ENCODE measurements at regions not wholly inside any gene's neighbourhood (a gene's known extent, or its start where the extent isn't known, plus 50 kb on each side); places are given as distances from the start of the nearest gene placed in this dataset.
"Not testable (repeated sequence)": the region's sequence is repeated elsewhere in the genome, so short reads cannot be mapped to it uniquely, and the experiment has no call there.

DNA sequence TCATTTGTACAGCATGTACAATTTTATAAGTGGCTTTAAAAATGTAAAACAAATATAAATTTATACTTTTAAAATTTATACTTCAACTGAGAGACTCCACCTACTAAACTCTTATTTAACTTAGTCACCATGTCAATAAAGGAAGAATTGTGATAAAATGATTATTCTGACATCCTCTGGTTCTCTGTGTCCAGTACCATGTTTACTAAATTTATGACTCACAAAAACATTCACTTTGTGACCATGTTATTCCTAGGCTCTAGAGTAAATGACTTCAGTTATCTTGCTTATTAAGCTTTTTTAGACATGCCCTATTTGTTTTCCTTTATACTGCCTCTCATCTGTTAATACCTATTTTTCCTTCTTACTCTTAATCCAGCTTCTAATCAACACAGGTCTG is 959.6 kb upstream of the SLC39A10 start:
- DNase-seq (ENCODE audit: low read depth in 2 of 2): no peak

DNA sequence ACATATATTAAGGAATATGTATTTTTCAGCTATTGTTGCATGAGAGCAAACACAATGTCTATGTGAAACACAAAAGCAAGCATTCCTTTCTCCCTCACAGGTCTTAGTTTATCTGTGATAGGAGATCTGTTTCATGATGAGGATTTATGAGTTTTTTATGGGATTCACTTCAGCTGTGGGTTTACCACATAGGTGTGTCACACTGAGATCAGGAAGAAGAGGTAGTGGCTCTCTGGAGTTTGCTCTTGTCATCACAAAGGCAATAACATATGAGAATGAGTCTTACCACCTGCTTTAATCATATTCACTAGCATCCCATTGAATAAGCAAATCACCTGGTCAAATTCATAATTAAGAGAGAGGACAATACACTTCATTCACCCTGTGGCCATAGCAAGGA is 960.3 kb upstream of the SLC39A10 start:
- no peak for DNase-seq (ENCODE audit: low read depth in 2 of 2)

- DNase-seq (ENCODE audit: low read depth in 2 of 2): no peak
These were observed 970.5 kb upstream of the SLC39A10 start for GRCh38 chr2:194686569-194686968.

DNA sequence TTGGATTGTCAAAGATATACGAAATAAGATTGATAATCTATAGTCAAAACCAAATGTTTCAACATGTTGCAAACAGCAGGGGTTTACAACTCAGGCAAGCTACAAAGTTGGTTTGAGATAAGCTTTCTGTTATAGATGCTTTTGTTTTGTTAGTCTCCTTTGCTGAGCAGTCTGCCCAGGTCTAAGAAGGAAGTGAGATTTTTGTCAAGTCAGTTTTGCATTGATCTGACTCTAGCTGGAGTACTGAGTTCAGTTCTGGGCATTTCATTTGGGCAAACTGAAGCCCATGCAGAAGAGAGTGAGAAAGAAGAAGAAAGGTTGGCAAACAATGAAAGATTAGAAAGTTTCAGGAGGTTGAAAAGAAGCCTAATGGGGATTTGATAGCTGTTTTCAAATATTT is 983.0 kb upstream of the SLC39A10 start:
- DNase-seq (ENCODE audit: low read depth in 2 of 2): no peak

DNA sequence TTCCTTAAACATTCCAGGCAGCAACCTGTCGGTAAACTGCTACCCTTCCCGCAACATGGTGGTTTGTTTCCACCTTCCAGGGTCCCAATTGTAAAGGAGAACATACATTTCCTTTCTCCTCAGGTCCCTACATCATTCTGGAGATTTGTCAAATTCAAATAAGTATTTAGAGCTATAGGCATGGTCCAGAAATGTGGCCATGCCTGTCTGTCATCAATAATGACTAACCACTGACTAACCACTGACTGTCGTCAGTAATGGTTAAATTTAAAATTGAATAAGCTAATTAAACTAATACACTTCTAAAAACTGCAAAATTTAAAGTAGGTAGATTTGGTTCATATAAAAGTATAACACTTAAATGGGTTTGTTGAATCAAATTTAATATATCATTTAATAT is 984.0 kb upstream of the SLC39A10 start:
- DNase-seq (ENCODE audit: low read depth in 2 of 2): no peak

DNA sequence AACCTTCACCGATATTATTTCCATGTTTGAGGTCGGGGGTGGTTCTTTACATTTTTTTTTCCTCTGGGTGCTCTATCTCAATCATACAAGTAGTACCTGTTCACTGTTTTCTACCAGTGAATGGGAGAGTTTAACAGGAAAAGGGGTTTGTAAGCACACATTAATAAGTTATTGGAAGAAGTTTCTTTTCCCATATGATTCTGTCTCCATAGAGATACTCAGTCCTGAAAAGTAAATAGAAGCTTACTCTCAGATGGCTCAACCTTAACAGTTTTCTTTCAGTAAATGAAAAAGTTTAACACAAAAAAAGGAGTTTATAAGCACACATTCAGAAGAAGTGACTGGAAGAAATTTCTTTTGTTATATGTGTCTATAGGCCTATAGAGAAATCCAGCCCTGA is 995.6 kb upstream of the SLC39A10 start:
- DNase-seq (ENCODE audit: low read depth in 2 of 2): no peak

DNA sequence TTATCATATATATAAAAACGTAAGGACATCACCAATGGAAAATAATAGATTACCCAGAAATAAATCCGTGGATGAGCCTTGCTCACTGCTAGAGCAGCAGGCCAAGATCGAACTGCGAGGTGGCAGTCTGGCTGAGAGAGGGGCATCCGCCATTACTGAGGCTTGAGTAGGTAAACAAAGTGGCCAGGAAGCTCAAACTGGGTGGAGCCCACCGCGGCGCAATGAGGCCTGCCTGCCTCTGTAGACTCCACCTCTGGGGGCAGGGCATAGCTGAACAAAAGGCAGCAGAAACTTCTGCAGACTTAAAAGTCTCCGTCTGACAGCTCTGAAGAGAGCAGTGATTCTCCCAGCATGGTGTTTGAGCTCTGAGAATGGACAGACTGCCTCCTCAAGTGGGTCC is 1018.0 kb upstream of the SLC39A10 start:
- not testable (repeated sequence) for DNase-seq (ENCODE audit: low read depth in 2 of 2)

DNA sequence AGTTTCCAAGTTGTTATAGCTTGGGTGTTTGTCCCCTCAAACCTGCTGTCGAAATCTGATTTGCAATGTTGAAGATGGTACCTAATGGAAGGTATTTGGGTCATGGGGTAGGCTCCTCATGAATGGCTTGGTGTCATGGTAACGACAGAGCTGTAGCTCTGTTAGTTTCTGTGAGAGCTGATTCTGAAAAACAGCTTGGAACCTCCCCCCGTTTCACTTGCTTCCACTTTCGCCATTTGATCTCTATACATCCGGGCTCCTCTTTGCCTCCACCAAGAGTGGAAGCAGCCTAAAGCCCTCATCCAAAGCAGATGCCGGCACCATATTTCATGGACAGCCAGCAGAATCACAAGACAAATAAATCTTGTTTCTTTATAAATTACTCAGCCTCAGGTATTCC is 1035.1 kb upstream of the SLC39A10 start:
- no peak for DNase-seq (ENCODE audit: low read depth in 2 of 2)

DNA sequence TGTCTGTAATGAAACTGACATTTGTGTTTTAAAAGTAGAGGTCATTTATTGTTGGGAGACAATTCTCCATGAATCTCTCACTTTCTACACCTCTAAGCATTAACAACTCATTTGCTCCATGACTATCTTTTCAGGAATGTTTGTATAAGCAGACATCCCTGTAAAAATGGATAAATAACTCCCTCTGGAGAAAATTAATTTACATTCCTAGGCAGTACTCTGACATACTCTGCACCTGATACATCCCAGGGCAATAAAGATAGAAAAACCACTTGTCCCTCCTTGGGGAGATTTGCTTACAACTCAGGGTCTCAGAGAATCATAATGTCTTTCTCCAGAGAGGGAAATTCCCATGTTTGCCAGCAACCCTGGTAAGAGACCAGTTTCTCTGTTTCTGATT is 1037.7 kb upstream of the SLC39A10 start:
- no peak for DNase-seq (ENCODE audit: low read depth in 2 of 2)

DNA sequence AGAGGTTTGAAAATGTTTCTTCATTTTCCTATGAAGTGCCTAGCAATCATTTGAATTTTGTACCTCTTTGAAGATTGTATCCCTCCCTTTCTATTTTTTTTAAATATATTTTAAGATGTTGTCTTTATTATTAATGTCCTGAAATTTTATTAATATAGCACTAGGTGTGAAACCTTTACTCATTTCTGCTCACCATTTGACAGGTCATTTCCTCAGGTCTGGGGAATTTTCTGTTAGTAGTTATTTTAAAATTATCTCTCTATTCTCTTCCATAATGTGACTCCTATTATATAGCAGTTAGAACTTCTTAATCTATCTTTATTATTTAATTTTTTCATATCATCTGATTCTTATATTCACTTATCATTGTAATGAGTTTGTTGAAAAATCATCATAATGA is 1038.6 kb upstream of the SLC39A10 start:
- DNase-seq (ENCODE audit: low read depth in 2 of 2): no peak

DNA sequence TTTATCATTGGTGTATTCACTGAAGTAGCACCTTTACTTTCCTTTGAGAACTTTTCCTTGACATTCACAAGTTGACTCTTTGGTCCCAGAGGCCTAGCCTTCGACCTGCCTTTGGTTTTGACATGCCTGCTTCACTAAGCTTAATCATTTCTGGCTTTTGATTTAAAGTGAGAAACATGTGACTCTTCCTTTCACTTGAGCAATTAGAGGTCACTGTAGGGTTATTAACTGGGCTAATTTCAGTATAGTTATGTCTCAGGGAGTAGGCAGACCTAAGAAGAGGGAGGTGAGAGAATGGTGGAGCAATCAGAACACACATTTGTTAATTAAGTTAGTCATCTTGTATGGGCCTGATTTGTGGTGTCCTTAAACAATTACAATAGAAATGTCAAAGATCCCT is 1040.7 kb upstream of the SLC39A10 start:
- no peak for DNase-seq (ENCODE audit: low read depth in 2 of 2)

GRCh38 chr2:194610297-194610696 is 1046.7 kb upstream of the SLC39A10 start:
- DNase-seq (ENCODE audit: low read depth in 2 of 2): no peak

- no peak for DNase-seq (ENCODE audit: low read depth in 2 of 2)
These were observed 1053.6 kb upstream of the SLC39A10 start for GRCh38 chr2:194603429-194603828.

GRCh38 chr2:194602750-194603149 is 1054.3 kb upstream of the SLC39A10 start:
- DNase-seq (ENCODE audit: low read depth in 2 of 2): no peak

- DNase-seq (ENCODE audit: low read depth in 2 of 2): no peak
These were observed 1065.8 kb upstream of the SLC39A10 start for GRCh38 chr2:194591192-194591591.

GRCh38 chr2:194587739-194588270 is 1069.2 kb upstream of the SLC39A10 start:
- DNase-seq (ENCODE audit: low read depth in 2 of 2): no peak

GRCh38 chr2:194567661-194568017 is 1089.4 kb upstream of the SLC39A10 start:
- no peak for DNase-seq (ENCODE audit: low read depth in 2 of 2)

DNA sequence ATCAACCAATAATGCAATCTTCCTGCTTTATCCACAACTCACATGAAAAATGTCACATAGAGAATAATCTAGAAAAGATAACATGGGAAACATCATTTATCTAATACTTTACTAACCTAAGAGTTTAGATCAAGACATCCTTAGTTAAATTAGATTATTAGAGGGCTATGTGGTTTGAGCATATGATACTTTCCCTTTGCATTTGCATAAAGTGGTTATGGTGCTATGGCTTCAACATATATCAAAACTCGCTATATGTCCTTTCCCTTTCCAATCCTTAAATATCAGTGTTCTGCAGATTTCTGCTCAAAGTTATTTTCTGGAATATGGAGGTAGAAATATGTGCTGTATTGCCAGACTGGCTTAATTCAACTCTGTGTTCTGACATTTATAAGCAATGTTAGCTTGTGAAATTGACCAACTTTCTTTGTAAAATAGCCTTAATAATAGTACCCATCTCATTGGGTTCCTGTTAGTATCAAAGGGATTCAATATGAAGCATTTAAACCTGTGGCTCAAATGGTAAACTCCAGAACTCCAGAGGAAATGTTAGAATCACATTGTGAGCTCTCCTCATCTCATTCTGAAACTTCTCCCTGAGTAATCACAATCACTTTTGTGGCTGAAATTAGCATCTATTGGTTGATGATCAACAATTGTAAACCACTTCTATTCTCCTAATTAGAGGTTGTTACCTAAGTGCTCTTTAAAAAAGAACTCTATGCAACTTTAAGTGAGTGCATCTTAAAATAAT is 1089.9 kb upstream of the SLC39A10 start:
- no peak for DNase-seq (ENCODE audit: low read depth in 2 of 2)

- no peak for DNase-seq (ENCODE audit: low read depth in 2 of 2)
These were observed 1092.6 kb upstream of the SLC39A10 start for GRCh38 chr2:194564422-194564821.

GRCh38 chr2:194562329-194562728 is 1094.7 kb upstream of the SLC39A10 start:
- DNase-seq (ENCODE audit: low read depth in 2 of 2): no peak

DNA sequence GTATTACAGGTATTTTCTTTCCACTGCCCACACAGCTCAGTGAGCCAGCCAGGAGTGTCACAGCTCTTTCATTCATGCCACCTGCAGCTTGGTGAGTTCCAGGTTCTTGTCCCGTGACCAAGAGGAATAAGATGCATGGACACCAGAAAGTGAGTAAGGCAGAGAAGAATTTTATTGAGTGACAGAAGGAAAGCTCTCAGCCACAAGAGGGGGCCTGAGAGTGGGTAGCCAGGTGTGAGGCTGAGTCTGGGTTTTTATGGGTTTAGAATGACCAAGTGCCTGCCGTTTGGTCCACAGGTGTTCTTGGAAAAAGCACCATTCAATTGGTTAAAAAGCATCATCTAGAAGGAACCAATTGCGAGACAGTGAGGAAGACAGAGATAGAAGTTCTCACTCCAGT is 1097.1 kb upstream of the SLC39A10 start:
- DNase-seq (ENCODE audit: low read depth in 2 of 2): no peak

- no peak for DNase-seq (ENCODE audit: low read depth in 2 of 2)
These were observed 1097.5 kb upstream of the SLC39A10 start for GRCh38 chr2:194559523-194559922.

DNA sequence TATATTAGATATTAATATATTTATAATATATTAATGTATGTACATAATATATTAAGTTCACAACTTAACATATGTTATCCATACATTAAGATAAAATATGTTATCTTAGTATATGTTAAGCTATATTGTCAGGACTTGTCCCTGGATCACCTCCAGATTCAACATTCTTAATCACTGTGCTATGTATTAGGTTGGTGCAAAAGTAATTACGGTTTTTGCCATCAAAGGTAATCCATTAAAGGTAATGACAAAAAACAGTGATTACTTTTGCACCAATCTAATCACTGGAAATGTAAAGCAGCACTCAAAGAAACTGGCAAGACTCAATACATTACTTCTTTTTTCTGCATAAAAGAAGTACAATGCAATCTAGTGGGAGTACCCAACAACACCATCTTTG is 1099.0 kb upstream of the SLC39A10 start:
- DNase-seq (ENCODE audit: low read depth in 2 of 2): no peak

DNA sequence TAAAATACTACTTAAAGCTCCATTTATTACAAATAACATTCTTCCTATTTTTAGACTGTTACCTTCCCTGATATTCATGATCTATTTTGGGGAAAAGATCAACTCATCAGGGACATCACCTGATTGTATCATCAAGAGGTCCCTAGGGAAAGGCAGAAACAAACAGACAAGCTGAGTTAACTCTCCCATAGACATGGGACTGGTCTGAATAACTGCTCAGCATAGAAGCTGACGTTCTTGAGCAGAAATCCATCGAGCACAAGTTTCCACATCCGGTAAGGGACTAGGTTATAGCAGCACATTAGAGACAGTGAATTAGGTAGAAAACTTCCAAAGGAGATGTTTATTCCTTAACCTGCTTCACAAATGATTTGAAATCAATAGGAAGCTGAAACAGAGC is 1100.4 kb upstream of the SLC39A10 start:
- DNase-seq (ENCODE audit: low read depth in 2 of 2): no peak
